Neural progenitor cell (in vitro differentiated cells): ENCODE measurements at regions not wholly inside any gene's neighbourhood (a gene's known extent, or its start where the extent isn't known, plus 50 kb on each side); places are given as distances from the start of the nearest gene placed in this dataset.

Source experiments
- DNase-seq: peaks from one replicate; pipeline ENCODE4 v3.0.0-alpha.2; 2016; ENCODE audit warnings: low spot score
- H2AFZ ChIP-seq: fragments of 200-600 bp; sonication (generic); replicated peaks from 2 replicates; pipeline ENCODE4 v1.6.1; 2016; ENCODE audit warnings: antibody characterized with exemption
- H3F3A ChIP-seq: fragments of 200-600 bp; sonication (generic); 2 replicates; pipeline ENCODE4 v1.6.1; 2016; ENCODE audit warnings: antibody characterized with exemption, low read depth
- H3K27ac ChIP-seq: fragments of 200-600 bp; sonication (generic); 2 replicates; pipeline ENCODE4 v1.5.1; 2016; ENCODE audit warnings: mild to moderate bottlenecking
- H3K27me3 ChIP-seq: fragments of 200-600 bp; sonication (generic); 2 replicates; pipeline ENCODE4 v1.6.1; 2016; ENCODE audit warnings: mild to moderate bottlenecking, moderate library complexity
- H3K36me3 ChIP-seq: fragments of 200-600 bp; sonication (generic); 2 replicates; pipeline ENCODE4 v1.5.1; 2016
- H3K4me1 ChIP-seq: fragments of 200-600 bp; sonication (generic); 2 replicates; pipeline ENCODE4 v1.6.1; 2016; ENCODE audit warnings: mixed run types
- H3K4me2 ChIP-seq: fragments of 200-600 bp; sonication (generic); 2 replicates; pipeline ENCODE4 v1.6.1; 2016
- H3K4me3 ChIP-seq: fragments of 200-600 bp; sonication (generic); 2 replicates; pipeline ENCODE4 v1.5.1; 2016
- H3K79me2 ChIP-seq: fragments of 200-600 bp; sonication (generic); 2 replicates; pipeline ENCODE4 v1.6.1; 2016; ENCODE audit warnings: low read depth
- H3K9ac ChIP-seq: fragments of 200-600 bp; sonication (generic); 2 replicates; pipeline ENCODE4 v1.6.1; 2016
- H3K9me3 ChIP-seq: fragments of 200-600 bp; sonication (generic); 2 replicates; pipeline ENCODE4 v1.5.1; 2016; ENCODE audit warnings: low read depth
- H4K20me1 ChIP-seq: fragments of 200-600 bp; sonication (generic); 2 replicates; pipeline ENCODE4 v1.6.1; 2016; ENCODE audit warnings: low read depth
- H3K27ac Mint-ChIP-seq: 3 replicates; pipeline ENCODE4 v1.8.0; 2021; ENCODE audit warnings: mixed read lengths
- H3K27me3 Mint-ChIP-seq: 2 replicates; pipeline ENCODE4 v1.8.0; 2022; ENCODE audit warnings: low read depth, mild to moderate bottlenecking, inconsistent platforms, moderate library complexity, mixed read lengths; ENCODE audit not compliant: insufficient read depth
- H3K36me3 Mint-ChIP-seq: 3 replicates; pipeline ENCODE4 v1.8.0; 2021; ENCODE audit warnings: mixed read lengths
- H3K4me1 Mint-ChIP-seq: 3 replicates; pipeline ENCODE4 v1.8.0; 2021; ENCODE audit warnings: mixed read lengths
- H3K4me3 Mint-ChIP-seq: 3 replicates; pipeline ENCODE4 v1.8.0; 2021; ENCODE audit warnings: mild to moderate bottlenecking, moderate library complexity, mixed read lengths
- H3K9me3 Mint-ChIP-seq: 3 replicates; pipeline ENCODE4 v1.8.0; 2020; ENCODE audit warnings: mixed read lengths
- CTCF ChIP-seq: fragments of 200-600 bp; sonication (generic); IDR thresholded peaks from 2 replicates; pipeline ENCODE4 v1.5.1; 2017; ENCODE audit warnings: antibody characterized with exemption, mild to moderate bottlenecking
- EZH2 ChIP-seq: fragments of 200-600 bp; sonication (generic); IDR thresholded peaks from 2 replicates; pipeline ENCODE4 v1.6.1; 2017; ENCODE audit warnings: antibody characterized with exemption, mild to moderate bottlenecking, moderate library complexity
- EZH2phosphoT487 ChIP-seq: fragments of 200-600 bp; sonication (generic); IDR thresholded peaks from 2 replicates; pipeline ENCODE4 v1.6.1; 2017; ENCODE audit warnings: antibody characterized with exemption

- Histone ChIP-seq H3K27ac (no peak overlapping the region), H3K79me2 (no peaks in the 10 kb centered on the region), H3K9me3 (no peaks in the 10 kb centered on the region), H4K20me1 (no peaks in the 10 kb centered on the region), H3K4me3 (no peak overlapping the region), H3F3A (no peaks in the 10 kb centered on the region), H3K9ac (no peak overlapping the region), H3K27me3 (no peaks in the 10 kb centered on the region), H3K4me1 (no peaks in the 10 kb centered on the region), H3K36me3 (no peaks in the 10 kb centered on the region), H3K4me2 (no peak overlapping the region), H2AFZ (no peak overlapping the region)
- Mint-ChIP-seq H3K4me3 (no peak overlapping the region), H3K27ac (no peak overlapping the region), H3K27me3 (peaks cover 2% of the 10 kb centered on the region), H3K9me3 (no peaks in the 10 kb centered on the region), H3K36me3 (no peaks in the 10 kb centered on the region), H3K4me1 (peaks cover 13% of the 10 kb centered on the region)
- no peak for TF ChIP-seq CTCF
- TF ChIP-seq EZH2, result no peak
- TF ChIP-seq EZH2phosphoT487, result no peak
- no peak for DNase-seq
Measured at GRCh38 chr2:51707625-51708024, 675.7 kb upstream of the NRXN1 start.

- Mint-ChIP-seq H3K36me3 (no peaks in the 10 kb centered on the region), H3K4me1 (peaks cover 13% of the 10 kb centered on the region), H3K27ac (no peak overlapping the region), H3K4me3 (no peak overlapping the region), H3K9me3 (no peaks in the 10 kb centered on the region), H3K27me3 (peaks cover 2% of the 10 kb centered on the region)
- DNase-seq, result no peak
- Histone ChIP-seq H3K9ac (no peak overlapping the region), H3K27me3 (no peaks in the 10 kb centered on the region), H3K36me3 (no peaks in the 10 kb centered on the region), H3K4me1 (no peaks in the 10 kb centered on the region), H3F3A (no peaks in the 10 kb centered on the region), H3K4me2 (no peak overlapping the region), H3K79me2 (no peaks in the 10 kb centered on the region), H3K4me3 (no peak overlapping the region), H3K9me3 (no peaks in the 10 kb centered on the region), H2AFZ (no peak overlapping the region), H4K20me1 (no peaks in the 10 kb centered on the region), H3K27ac (no peak overlapping the region)
- TF ChIP-seq EZH2phosphoT487 (no peak), CTCF (no peak), EZH2 (no peak)
Measured at GRCh38 chr2:51706220-51706619, 674.3 kb upstream of the NRXN1 start.

GRCh38 chr2:51705417-51705816 lies 673.5 kb upstream of the NRXN1 start:
- Histone ChIP-seq H3K36me3 (no peaks in the 10 kb centered on the region), H3F3A (no peaks in the 10 kb centered on the region), H3K79me2 (no peaks in the 10 kb centered on the region), H3K4me3 (no peak overlapping the region), H3K9me3 (no peaks in the 10 kb centered on the region), H3K4me2 (no peak overlapping the region), H3K4me1 (no peaks in the 10 kb centered on the region), H3K27ac (no peak overlapping the region), H3K9ac (no peak overlapping the region), H3K27me3 (no peaks in the 10 kb centered on the region), H2AFZ (no peak overlapping the region), H4K20me1 (no peaks in the 10 kb centered on the region)
- peaks cover 13% of the 10 kb centered on the region for H3K4me1 Mint-ChIP-seq
- no peaks in the 10 kb centered on the region for H3K9me3 Mint-ChIP-seq
- H3K27ac Mint-ChIP-seq, result no peak overlapping the region
- H3K4me3 Mint-ChIP-seq, result no peak overlapping the region
- no peaks in the 10 kb centered on the region for H3K27me3 Mint-ChIP-seq
- DNase-seq, result no peak
- TF ChIP-seq EZH2, result no peak
- no peak for TF ChIP-seq EZH2phosphoT487
- no peak for TF ChIP-seq CTCF
- no peaks in the 10 kb centered on the region for H3K36me3 Mint-ChIP-seq

- Mint-ChIP-seq H3K27ac (no peak overlapping the region), H3K9me3 (no peaks in the 10 kb centered on the region), H3K4me3 (no peak overlapping the region), H3K27me3 (no peaks in the 10 kb centered on the region), H3K36me3 (no peaks in the 10 kb centered on the region), H3K4me1 (no peaks in the 10 kb centered on the region)
- Histone ChIP-seq H3K9ac (no peak overlapping the region), H3K36me3 (no peaks in the 10 kb centered on the region), H4K20me1 (no peaks in the 10 kb centered on the region), H3K4me2 (no peak overlapping the region), H3K27ac (no peak overlapping the region), H2AFZ (no peak overlapping the region), H3K9me3 (no peaks in the 10 kb centered on the region), H3F3A (no peaks in the 10 kb centered on the region), H3K79me2 (no peaks in the 10 kb centered on the region), H3K27me3 (no peaks in the 10 kb centered on the region), H3K4me1 (no peaks in the 10 kb centered on the region), H3K4me3 (no peak overlapping the region)
- TF ChIP-seq CTCF (no peak), EZH2phosphoT487 (no peak), EZH2 (no peak)
- DNase-seq, result no peak
Measured at GRCh38 chr2:51698021-51698420, 666.1 kb upstream of the NRXN1 start.
